Ovary (tissue), 3 donors: ENCODE measurements at regions not wholly inside any gene's neighbourhood (a gene's known extent, or its start where the extent isn't known, plus 50 kb on each side); places are given as distances from the start of the nearest gene placed in this dataset.

ENCODE experiments used
- EP300 ChIP-seq: sonication (generic); formaldehyde crosslinking; IDR thresholded peaks from one replicate; pipeline ENCODE4 v1.6.1; 2017; ENCODE audit warnings: antibody characterized with exemption
- POLR2A ChIP-seq: fragments of 450-650 bp; IDR thresholded peaks from one replicate; pipeline ENCODE4 v1.6.1; 2017; ENCODE audit warnings: antibody characterized with exemption, mild to moderate bottlenecking, moderate library complexity
- TF ChIP-seq, protein P1 (sequence below), 3 donors: fragments of 450-650 bp in 2 of 3; fragments of 200-600 bp in 1 of 3; IDR thresholded peaks; one replicate each; pipeline versions ENCODE4 v1.5.1 to v1.8.0; 2016 to 2022; ENCODE audit warnings: antibody characterized with exemption in 3 of 3, mild to moderate bottlenecking in 1 of 3
- donor health status: DM: no; HTN: no; CAD: no.

DNA sequence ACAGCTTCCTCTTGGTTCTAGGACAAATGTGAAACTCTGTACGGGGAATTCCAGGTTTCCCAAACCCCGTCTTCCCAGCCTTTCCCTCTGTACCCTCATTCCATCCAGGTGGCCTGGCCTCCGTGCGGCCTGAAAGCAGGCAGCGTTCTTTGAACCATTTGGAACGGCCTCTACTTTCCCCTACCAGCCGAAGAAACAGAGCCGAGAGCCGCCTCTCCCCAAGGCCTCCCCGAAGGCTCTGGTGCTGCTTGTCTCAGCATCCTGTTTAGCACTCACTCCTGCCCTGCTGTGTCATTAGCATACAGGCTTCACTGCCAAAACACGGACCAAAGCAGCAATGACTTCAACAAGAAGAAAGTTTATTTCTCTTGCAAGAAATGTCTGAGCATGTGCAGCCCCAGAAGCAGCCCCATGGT lies 137.7 kb downstream of the HSD17B3 start:
- TF ChIP-seq, protein P1, sequence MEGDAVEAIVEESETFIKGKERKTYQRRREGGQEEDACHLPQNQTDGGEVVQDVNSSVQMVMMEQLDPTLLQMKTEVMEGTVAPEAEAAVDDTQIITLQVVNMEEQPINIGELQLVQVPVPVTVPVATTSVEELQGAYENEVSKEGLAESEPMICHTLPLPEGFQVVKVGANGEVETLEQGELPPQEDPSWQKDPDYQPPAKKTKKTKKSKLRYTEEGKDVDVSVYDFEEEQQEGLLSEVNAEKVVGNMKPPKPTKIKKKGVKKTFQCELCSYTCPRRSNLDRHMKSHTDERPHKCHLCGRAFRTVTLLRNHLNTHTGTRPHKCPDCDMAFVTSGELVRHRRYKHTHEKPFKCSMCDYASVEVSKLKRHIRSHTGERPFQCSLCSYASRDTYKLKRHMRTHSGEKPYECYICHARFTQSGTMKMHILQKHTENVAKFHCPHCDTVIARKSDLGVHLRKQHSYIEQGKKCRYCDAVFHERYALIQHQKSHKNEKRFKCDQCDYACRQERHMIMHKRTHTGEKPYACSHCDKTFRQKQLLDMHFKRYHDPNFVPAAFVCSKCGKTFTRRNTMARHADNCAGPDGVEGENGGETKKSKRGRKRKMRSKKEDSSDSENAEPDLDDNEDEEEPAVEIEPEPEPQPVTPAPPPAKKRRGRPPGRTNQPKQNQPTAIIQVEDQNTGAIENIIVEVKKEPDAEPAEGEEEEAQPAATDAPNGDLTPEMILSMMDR (IDR thresholded peaks at IDR 0.05), result no peak
- TF ChIP-seq POLR2A (no peak), EP300 (no peak)
